PFSK-1 (cell line): ENCODE measurements at regions not wholly inside any gene's neighbourhood (a gene's known extent, or its start where the extent isn't known, plus 50 kb on each side); places are given as distances from the start of the nearest gene placed in this dataset.

Source experiments
- FOXP2 ChIP-seq: optimal IDR thresholded peaks from 2 replicates; pipeline ENCODE3; 2011; ENCODE audit warnings: borderline replicate concordance, control low read depth, inconsistent platforms; ENCODE audit not compliant: insufficient read depth; ENCODE audit errors: extremely low read length, extremely low read depth
- POLR2AphosphoS5 ChIP-seq: IDR thresholded peaks from 2 replicates; pipeline ENCODE4 v1.6.1; 2012; ENCODE audit warnings: low read depth, mild to moderate bottlenecking, control low read depth, low read length, moderate library complexity
- REST ChIP-seq, 2 experiments: IDR thresholded peaks; 2 replicates each; pipeline versions ENCODE4 v1.6.1 to v1.8.0; 2011 to 2012; ENCODE audit warnings: low read depth in 2 of 2, low read length in 2 of 2, control low read depth in 1 of 2, inconsistent platforms in 1 of 2, mild to moderate bottlenecking in 1 of 2, moderate library complexity in 1 of 2; ENCODE audit not compliant: insufficient read depth in 1 of 2
- SIN3A ChIP-seq: IDR thresholded peaks from 2 replicates; pipeline ENCODE4 v1.6.1; 2012; ENCODE audit warnings: mild to moderate bottlenecking, low read length, moderate library complexity, borderline replicate concordance; ENCODE audit not compliant: insufficient read depth
- TAF1 ChIP-seq: IDR thresholded peaks from 2 replicates; pipeline ENCODE4 v1.6.1; 2012; ENCODE audit warnings: low read length, control low read depth, borderline replicate concordance; ENCODE audit not compliant: insufficient read depth

GRCh38 chr6:11311970-11312369, 79.5 kb upstream of the NEDD9 start:
- no peak for TF ChIP-seq POLR2AphosphoS5
- peak in 1 of 2 experiments; percentile 56; a peak in 1 of 4 replicates for TF ChIP-seq REST (IDR thresholded peaks at IDR 0.05; ENCODE audit: insufficient read depth in 1 of 2, low read depth in 2 of 2, low read length in 2 of 2)
- no peak for TF ChIP-seq TAF1
- no peak for TF ChIP-seq FOXP2
- TF ChIP-seq SIN3A = no peak
